Cardiac muscle cell (in vitro differentiated cells and primary cell): ENCODE measurements at regions not wholly inside any gene's neighbourhood (a gene's known extent, or its start where the extent isn't known, plus 50 kb on each side); places are given as distances from the start of the nearest gene placed in this dataset.

Source experiments
- DNase-seq, 2 donors: peaks; one replicate each; pipeline versions ENCODE4 v3.0.0 to v3.0.0-alpha.2; 2010 to 2017; ENCODE audit warnings: low read depth in 1 of 2, low spot score in 1 of 2
- H3K27ac ChIP-seq: fragments of 200-600 bp; sonication (generic); 2 replicates; pipeline ENCODE4 v1.5.1; 2016
- H3K27me3 ChIP-seq: fragments of 200-600 bp; sonication (generic); 2 replicates; pipeline ENCODE4 v1.6.0; 2016; ENCODE audit warnings: control low read depth
- H3K36me3 ChIP-seq: fragments of 200-600 bp; sonication (generic); 2 replicates; pipeline ENCODE4 v1.5.1; 2016; ENCODE audit warnings: control low read depth
- H3K4me1 ChIP-seq: fragments of 200-600 bp; sonication (generic); 2 replicates; pipeline ENCODE4 v1.8.1; 2017; ENCODE audit warnings: low read depth, mild to moderate bottlenecking, mixed run types
- H3K4me3 ChIP-seq: fragments of 200-600 bp; sonication (generic); 2 replicates; pipeline ENCODE4 v1.5.1; 2016; ENCODE audit warnings: mild to moderate bottlenecking
- H3K9me3 ChIP-seq: fragments of 200-600 bp; sonication (generic); 2 replicates; pipeline ENCODE4 v1.5.1; 2017; ENCODE audit warnings: low read depth, mild to moderate bottlenecking, control low read depth
- TF ChIP-seq, protein P1 (sequence below): IDR thresholded peaks from 2 replicates; pipeline ENCODE4 v1.5.1; 2012; ENCODE audit warnings: low read depth, mild to moderate bottlenecking, low read length

DNA sequence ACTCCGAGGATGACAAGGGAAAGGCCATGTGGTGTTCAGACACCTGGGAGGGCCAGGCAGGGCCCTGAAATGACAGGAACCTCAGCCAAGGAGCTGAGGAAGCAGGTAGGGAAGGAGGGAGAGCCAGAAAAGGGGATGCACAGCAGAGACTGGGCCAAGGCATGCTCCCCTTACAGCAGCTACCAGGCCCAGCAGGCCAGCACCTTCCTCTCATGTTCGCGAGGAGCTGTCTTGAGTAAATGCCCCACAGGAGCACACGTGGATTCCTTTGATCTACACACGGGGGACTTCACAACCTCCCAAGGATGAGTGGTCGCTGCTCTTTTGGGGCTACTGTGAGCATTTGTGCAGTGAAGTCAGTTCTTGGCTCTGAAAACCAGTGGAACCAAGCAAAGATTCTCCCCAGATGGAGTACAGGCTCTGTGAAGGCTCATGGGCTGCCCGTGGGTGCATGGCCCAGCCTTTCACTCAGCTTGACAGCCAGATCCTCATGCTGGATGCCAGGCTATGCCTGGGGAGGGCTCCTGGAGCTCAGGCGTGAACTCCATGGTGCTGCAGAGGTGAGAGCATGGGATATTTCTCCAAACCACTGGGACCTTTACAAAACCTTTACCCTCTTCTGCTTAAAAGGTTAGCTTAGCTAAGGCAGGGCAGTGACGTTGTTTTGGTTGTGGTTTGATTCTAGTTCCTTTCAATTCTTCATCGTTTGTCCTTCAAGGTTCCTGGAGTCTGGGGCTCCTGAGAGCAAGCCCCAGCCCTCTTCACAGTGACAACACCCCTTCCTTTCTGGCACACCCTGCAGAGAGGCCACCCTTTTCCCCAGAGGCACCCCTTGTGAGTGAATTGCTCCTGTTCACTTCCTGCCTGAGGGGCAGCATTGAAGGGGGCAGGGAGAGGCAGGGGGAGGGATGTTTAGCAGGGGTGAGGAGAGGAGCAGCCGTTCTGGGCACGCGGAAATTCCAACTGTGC lies 74.2 kb upstream of the ZPBP start:
- Histone ChIP-seq H3K36me3 (no peaks in the 10 kb centered on the region), H3K4me1 (no peaks in the 10 kb centered on the region), H3K27ac (no peak overlapping the region), H3K9me3 (no peaks in the 10 kb centered on the region), H3K27me3 (no peaks in the 10 kb centered on the region), H3K4me3 (no peak overlapping the region)
- TF ChIP-seq, protein P1, sequence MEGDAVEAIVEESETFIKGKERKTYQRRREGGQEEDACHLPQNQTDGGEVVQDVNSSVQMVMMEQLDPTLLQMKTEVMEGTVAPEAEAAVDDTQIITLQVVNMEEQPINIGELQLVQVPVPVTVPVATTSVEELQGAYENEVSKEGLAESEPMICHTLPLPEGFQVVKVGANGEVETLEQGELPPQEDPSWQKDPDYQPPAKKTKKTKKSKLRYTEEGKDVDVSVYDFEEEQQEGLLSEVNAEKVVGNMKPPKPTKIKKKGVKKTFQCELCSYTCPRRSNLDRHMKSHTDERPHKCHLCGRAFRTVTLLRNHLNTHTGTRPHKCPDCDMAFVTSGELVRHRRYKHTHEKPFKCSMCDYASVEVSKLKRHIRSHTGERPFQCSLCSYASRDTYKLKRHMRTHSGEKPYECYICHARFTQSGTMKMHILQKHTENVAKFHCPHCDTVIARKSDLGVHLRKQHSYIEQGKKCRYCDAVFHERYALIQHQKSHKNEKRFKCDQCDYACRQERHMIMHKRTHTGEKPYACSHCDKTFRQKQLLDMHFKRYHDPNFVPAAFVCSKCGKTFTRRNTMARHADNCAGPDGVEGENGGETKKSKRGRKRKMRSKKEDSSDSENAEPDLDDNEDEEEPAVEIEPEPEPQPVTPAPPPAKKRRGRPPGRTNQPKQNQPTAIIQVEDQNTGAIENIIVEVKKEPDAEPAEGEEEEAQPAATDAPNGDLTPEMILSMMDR = no peak
- no peak for DNase-seq

DNA sequence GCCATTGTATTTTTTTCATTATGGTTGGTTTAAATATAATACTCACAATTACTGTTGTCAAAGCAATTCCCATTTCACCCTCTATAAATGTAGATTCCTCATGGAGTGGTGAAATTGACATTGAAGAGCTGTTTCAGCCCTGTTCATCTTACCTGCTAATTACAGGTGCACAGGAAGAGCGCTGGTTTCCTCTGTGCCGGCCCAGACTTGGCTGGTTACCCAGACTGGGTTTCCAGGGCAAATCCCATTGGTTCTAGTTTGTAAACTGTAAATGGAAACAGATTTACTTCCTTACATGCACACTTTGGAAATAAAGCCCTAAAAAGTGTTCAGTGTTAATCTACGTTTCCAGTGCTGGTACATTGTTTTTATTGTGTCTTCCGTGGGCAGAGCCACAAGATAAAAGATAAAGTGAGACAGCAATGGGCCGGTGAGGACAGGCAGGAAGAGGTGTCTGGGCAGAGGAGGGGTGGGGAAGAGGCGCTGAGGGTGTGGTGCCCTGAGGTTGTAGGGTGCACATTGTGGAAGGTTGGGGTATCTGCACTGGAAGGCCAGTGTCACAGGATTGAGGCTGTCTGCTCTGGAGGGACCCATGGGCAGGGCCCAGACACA lies 71.6 kb upstream of the ZPBP start:
- H3K9me3 ChIP-seq = no peaks in the 10 kb centered on the region
- H3K4me1 ChIP-seq = no peaks in the 10 kb centered on the region
- no peaks in the 10 kb centered on the region for H3K27me3 ChIP-seq
- no peaks in the 10 kb centered on the region for H3K36me3 ChIP-seq
- TF ChIP-seq, protein P1 = no peak
- DNase-seq = no peak
- no peak overlapping the region for H3K27ac ChIP-seq
- H3K4me3 ChIP-seq = no peak overlapping the region

DNA sequence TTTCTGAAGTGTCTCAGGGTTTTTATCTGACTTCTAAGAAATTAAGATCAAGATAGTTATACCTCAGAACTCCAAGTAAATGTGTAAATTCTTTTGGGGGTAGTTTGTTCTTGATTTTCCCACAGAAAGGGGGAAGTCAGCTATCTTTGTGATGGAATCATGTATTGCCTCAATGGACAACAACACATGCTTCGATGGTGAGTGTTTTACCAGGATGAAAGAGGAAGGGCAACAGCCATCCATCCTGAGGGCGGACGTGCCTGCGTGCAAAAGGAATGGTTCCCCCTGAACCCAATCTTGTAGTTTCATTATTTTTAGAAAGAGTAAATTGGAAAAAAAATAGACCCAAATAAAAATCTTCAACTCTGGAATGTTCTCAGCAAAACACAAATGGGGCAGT lies 67.2 kb upstream of the ZPBP start:
- H3K27ac ChIP-seq = no peak overlapping the region
- H3K36me3 ChIP-seq = no peaks in the 10 kb centered on the region
- H3K4me1 ChIP-seq = no peaks in the 10 kb centered on the region
- H3K9me3 ChIP-seq = no peaks in the 10 kb centered on the region
- DNase-seq = no peak
- TF ChIP-seq, protein P1 = no peak
- H3K27me3 ChIP-seq = no peaks in the 10 kb centered on the region
- no peak overlapping the region for H3K4me3 ChIP-seq

DNA sequence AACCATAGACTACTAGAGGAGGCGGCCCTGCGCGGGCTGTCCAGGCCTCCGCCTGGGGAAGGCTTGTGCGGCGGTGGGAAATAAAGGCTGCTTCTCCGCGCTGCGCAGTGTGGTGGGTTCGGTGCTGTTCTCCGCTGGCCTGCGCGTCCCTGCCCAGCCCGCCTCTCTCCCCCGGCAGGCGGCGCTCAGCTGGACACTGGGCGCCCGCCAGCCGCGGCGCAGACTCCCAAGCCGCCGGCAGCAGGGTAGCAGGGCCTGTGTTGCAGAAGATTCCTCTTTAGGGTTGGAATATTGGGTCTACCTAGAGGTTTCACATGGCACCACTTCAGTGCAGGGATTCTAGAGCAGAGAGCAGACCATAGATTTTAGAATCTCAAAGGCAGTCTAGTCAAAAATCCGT lies 66.1 kb upstream of the ZPBP start:
- Histone ChIP-seq H3K9me3 (no peaks in the 10 kb centered on the region), H3K36me3 (no peaks in the 10 kb centered on the region), H3K27ac (no peak overlapping the region), H3K4me3 (no peak overlapping the region), H3K4me1 (no peaks in the 10 kb centered on the region), H3K27me3 (no peaks in the 10 kb centered on the region)
- TF ChIP-seq, protein P1 = no peak
- DNase-seq = no peak

DNA sequence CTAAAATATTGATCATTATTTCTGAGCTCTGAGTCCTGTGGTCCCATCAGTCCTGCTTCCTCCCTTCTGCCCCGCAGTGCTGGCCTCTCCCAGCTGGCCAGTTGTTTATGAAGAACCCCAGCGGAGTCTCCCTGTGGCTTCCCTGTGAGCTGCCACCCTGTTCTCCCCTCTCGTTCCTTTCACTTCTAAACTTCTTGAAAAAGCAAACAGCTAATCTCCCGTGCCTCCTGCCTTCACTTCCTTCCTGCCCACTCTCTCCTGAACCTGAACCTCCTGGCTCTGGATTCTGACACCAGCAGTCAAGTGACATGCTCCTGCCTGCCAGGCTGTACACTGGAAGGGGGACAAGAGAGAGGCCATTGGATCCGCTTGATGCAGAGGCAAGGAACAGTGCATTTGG lies 63.7 kb upstream of the ZPBP start:
- H3K36me3 ChIP-seq = no peaks in the 10 kb centered on the region
- no peak overlapping the region for H3K27ac ChIP-seq
- H3K4me3 ChIP-seq = no peak overlapping the region
- H3K27me3 ChIP-seq = no peaks in the 10 kb centered on the region
- H3K4me1 ChIP-seq = no peaks in the 10 kb centered on the region
- DNase-seq = no peak
- no peaks in the 10 kb centered on the region for H3K9me3 ChIP-seq
- TF ChIP-seq, protein P1 = no peak
